ENCODE measurements at regions not wholly inside any gene's neighbourhood (a gene's known extent, or its start where the extent isn't known, plus 50 kb on each side); places are given as distances from the start of the nearest gene placed in this dataset.

DNA sequence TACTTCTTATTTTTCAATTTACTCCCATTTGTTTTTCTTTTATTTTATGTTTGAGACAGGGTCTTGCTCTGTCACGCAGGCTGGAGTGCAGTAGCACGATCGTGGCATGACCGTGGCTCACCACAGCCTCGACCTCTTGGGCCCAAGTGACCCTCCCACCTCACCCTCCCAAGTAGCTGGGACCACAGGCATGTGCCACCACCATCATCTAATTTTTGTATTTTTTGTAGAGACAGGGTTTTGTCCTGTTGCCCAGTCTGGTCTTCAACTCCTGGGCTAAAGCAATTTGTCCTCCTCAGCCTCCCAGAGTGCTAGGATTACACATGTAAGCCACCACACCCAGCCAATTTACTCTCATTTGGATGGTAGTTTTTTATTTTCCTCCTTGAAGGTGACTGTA is 679.3 kb upstream of the CCDC179 start:
- H3K4me3 ChIP-seq (ENCODE audit: low read length), result no peak overlapping the region
- intact Hi-C loops (cut with DNase I), result no loop called here
- no peaks in the 10 kb centered on the region for H3K27me3 ChIP-seq (ENCODE audit: control insufficient read depth, insufficient read depth)
- H3K4me1 ChIP-seq (ENCODE audit: control insufficient read depth, insufficient read depth, low read length), result no peaks in the 10 kb centered on the region
- 84% methylated on average over 5 of the region's 5 CpGs for WGBS
- ATAC-seq (no peak), DNase-seq (no peak)
- H3K27ac ChIP-seq (ENCODE audit: low read length), result no peak overlapping the region
- no peaks in the 10 kb centered on the region for H3K9me3 ChIP-seq (ENCODE audit: control insufficient read depth, low read length)

DNA sequence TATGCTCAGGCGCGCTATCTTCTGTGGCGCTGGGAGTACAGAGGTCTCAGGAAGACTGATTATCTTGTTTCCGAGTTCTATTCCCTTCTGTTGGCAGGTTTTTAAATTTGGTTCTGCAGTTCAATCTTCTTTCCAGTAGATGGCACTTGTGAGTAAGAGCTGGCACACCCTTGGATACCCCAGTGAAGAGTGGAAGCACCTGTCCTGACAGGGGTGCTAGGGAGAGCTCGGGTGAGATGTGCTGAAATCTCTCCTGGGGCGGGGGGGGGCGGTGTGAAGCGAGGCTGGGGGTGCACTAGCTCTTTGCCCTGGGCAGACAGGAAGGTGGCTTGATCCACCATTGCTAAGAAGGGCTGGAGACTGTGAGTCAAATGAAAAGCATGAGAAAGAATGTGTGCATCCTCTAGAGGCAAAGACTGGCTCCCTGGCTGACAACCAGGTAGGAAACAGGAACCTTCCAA is 679.9 kb upstream of the CCDC179 start:
- no peak for DNase-seq
- WGBS, result 6% methylated on average over 8 of the region's 8 CpGs
- intact Hi-C loops (cut with DNase I), result no loop called here
- Histone ChIP-seq H3K9me3 (ENCODE audit: control insufficient read depth, low read length) (no peaks in the 10 kb centered on the region), H3K4me1 (ENCODE audit: control insufficient read depth, insufficient read depth, low read length) (no peaks in the 10 kb centered on the region), H3K4me3 (ENCODE audit: low read length) (no peak overlapping the region), H3K27ac (ENCODE audit: low read length) (no peak overlapping the region), H3K27me3 (ENCODE audit: control insufficient read depth, insufficient read depth) (no peaks in the 10 kb centered on the region)
- peak; percentile 33 to 54 for ATAC-seq

DNA sequence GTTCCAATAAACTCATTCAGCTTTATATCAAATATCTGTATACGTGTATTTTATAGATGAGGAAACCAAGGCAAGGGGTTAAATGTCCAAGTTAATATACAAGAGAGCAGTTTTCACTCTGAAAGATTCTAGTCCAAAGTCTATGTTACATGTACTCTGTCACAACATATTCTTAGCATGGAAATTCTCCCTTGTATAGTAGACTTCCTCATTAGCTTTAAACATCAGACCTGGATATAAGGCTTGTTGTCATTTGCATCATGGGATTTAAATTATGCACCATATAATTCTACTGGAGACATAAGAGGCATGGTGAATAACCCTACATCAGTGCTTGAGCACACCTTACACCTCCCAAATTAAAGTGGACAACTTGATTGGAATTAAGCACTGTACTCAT is 681.9 kb upstream of the CCDC179 start:
- Histone ChIP-seq H3K27ac (ENCODE audit: low read length) (no peak overlapping the region), H3K4me3 (ENCODE audit: low read length) (no peak overlapping the region), H3K27me3 (ENCODE audit: control insufficient read depth, insufficient read depth) (no peaks in the 10 kb centered on the region), H3K9me3 (ENCODE audit: control insufficient read depth, low read length) (no peaks in the 10 kb centered on the region), H3K4me1 (ENCODE audit: control insufficient read depth, insufficient read depth, low read length) (no peaks in the 10 kb centered on the region)
- 83% methylated on average over 1 of the region's 1 CpG for WGBS
- DNase-seq (no peak), ATAC-seq (no peak)
- intact Hi-C loops (cut with DNase I), result no loop called here

DNA sequence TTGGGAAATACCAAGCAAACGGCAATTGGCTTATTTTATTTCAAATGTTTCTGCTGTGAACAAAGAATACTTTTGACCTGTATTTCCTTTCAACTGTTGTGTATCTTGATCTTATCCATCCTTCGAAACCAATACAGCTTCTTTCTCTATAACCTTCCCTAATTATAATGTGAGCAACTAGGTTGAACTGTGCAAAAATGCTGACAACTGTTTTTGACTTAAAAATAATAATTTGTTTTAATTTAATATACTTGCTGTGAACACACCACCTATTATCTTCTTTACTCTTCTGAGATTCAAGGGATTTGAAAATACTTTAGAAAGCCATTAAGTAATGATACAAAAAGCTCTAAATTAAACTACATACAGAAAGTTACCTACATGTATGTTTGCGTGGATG is 682.5 kb upstream of the CCDC179 start:
- Histone ChIP-seq H3K4me1 (ENCODE audit: control insufficient read depth, insufficient read depth, low read length) (no peaks in the 10 kb centered on the region), H3K9me3 (ENCODE audit: control insufficient read depth, low read length) (no peaks in the 10 kb centered on the region), H3K4me3 (ENCODE audit: low read length) (no peak overlapping the region), H3K27ac (ENCODE audit: low read length) (no peak overlapping the region), H3K27me3 (ENCODE audit: control insufficient read depth, insufficient read depth) (no peaks in the 10 kb centered on the region)
- intact Hi-C loops (cut with DNase I), result no loop called here
- no peak for ATAC-seq
- DNase-seq, result no peak
- 71% methylated on average over 3 of the region's 3 CpGs for WGBS

DNA sequence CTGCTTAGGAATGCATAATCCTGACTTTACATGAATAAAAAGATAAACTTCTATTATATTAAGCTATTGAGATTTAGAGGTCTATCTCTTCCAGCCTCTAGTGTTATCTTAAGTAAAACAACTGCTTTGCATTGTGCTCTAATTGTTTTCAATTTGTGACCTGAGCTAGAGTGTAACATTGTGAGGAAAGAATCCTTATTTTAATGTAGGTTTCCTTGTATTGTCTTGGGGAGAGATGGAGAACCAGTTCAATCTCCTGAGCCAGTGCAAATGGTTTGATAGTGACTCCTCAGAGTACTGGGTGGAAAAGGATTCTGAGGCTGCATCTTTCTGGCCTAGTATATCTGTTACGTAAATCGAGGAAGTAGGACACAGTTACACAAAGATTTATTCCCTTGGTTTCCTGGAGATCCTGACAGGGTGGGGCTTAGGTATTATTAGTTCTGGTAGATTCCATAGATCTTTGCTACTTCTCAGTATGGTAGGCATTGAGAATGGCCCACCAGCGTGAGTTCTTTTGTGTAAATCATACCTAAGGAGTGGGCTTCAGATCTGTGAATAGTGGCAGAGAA is 683.5 kb upstream of the CCDC179 start:
- WGBS, result 71% methylated on average over 3 of the region's 3 CpGs
- no peak for ATAC-seq
- H3K27ac ChIP-seq (ENCODE audit: low read length), result no peak overlapping the region
- no peak overlapping the region for H3K4me3 ChIP-seq (ENCODE audit: low read length)
- intact Hi-C loops (cut with DNase I), result no loop called here
- no peaks in the 10 kb centered on the region for H3K9me3 ChIP-seq (ENCODE audit: control insufficient read depth, low read length)
- no peaks in the 10 kb centered on the region for H3K27me3 ChIP-seq (ENCODE audit: control insufficient read depth, insufficient read depth)
- no peaks in the 10 kb centered on the region for H3K4me1 ChIP-seq (ENCODE audit: control insufficient read depth, insufficient read depth, low read length)
- no peak for DNase-seq

DNA sequence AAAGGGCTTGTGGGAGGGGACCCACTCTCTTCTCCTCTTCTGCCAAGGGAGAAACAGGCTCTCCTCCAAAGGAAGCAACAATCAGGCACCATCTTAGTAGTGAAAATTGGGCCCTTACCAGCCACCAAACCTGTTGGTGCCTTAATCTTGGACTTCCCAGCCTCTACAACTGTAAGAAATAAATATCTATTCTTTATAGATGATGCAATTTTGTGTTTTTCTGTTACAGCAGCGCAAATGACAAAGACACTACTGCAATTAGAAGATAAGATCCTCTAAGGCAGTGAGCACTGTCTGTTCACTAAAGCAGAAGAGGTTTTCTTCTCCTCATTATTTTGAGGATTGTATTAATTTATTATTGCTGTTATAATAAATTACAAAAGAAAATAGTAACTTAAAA is 691.4 kb upstream of the CCDC179 start:
- peaks cover 2% of the 10 kb centered on the region for H3K9me3 ChIP-seq (ENCODE audit: control insufficient read depth, low read length)
- H3K4me3 ChIP-seq (ENCODE audit: low read length), result no peak overlapping the region
- no peaks in the 10 kb centered on the region for H3K27me3 ChIP-seq (ENCODE audit: control insufficient read depth, insufficient read depth)
- no peak for DNase-seq
- WGBS, result 84% methylated on average over 1 of the region's 1 CpG
- no peak overlapping the region for H3K27ac ChIP-seq (ENCODE audit: low read length)
- no peaks in the 10 kb centered on the region for H3K4me1 ChIP-seq (ENCODE audit: control insufficient read depth, insufficient read depth, low read length)
- intact Hi-C loops (cut with DNase I), result no loop called here
- no peak for ATAC-seq

DNA sequence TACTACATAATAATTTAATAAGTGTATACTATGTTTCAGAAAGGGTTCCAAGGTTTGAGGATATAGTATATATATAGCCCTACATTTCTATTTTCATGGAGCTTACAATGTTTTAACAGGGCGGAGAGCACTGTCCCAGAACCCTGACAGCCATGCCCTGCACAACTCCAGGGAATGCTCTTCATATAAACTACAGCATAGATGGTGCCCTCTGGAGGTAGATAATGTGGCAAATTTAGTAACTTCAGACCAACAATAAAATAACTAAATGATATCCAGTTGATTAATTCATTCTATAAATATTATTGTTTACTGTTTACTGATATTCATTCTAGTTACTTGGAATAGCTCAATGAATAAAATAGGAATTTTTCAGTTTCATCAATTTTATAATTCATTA is 693.7 kb upstream of the CCDC179 start:
- H3K27me3 ChIP-seq (ENCODE audit: control insufficient read depth, insufficient read depth), result no peaks in the 10 kb centered on the region
- no peak for ATAC-seq
- intact Hi-C loops (cut with DNase I), result no loop called here
- H3K27ac ChIP-seq (ENCODE audit: low read length), result no peak overlapping the region
- H3K4me1 ChIP-seq (ENCODE audit: control insufficient read depth, insufficient read depth, low read length), result no peaks in the 10 kb centered on the region
- DNase-seq, result no peak
- no peak overlapping the region for H3K4me3 ChIP-seq (ENCODE audit: low read length)
- 83% methylated on average over 1 of the region's 1 CpG for WGBS
- H3K9me3 ChIP-seq (ENCODE audit: control insufficient read depth, low read length), result peaks cover 2% of the 10 kb centered on the region

DNA sequence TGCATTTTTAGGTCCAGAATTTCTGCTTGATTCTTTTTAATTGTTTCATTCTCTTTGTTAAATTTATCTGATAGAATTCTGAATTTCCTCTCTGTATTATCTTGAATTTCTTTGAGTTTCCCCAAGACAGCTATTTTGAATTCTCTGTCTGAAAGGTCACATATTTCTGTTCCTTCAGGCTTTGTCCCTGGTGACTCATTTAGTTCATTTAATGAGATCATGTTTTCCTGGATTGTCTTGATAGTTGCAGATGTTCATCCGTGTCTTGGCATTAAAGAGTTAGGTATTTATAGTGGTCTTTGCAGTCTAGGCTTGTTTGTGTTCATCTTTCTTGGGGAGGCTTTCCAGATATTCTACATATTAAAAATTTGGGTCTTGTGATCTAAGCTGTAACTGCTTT is 694.8 kb upstream of the CCDC179 start:
- WGBS, result 49% methylated on average over 1 of the region's 1 CpG
- peaks cover 2% of the 10 kb centered on the region for H3K9me3 ChIP-seq (ENCODE audit: control insufficient read depth, low read length)
- no peak overlapping the region for H3K4me3 ChIP-seq (ENCODE audit: low read length)
- DNase-seq (no peak), ATAC-seq (no peak)
- H3K27me3 ChIP-seq (ENCODE audit: control insufficient read depth, insufficient read depth), result no peaks in the 10 kb centered on the region
- H3K4me1 ChIP-seq (ENCODE audit: control insufficient read depth, insufficient read depth, low read length), result no peaks in the 10 kb centered on the region
- H3K27ac ChIP-seq (ENCODE audit: low read length), result no peak overlapping the region
- intact Hi-C loops (cut with DNase I), result no loop called here

DNA sequence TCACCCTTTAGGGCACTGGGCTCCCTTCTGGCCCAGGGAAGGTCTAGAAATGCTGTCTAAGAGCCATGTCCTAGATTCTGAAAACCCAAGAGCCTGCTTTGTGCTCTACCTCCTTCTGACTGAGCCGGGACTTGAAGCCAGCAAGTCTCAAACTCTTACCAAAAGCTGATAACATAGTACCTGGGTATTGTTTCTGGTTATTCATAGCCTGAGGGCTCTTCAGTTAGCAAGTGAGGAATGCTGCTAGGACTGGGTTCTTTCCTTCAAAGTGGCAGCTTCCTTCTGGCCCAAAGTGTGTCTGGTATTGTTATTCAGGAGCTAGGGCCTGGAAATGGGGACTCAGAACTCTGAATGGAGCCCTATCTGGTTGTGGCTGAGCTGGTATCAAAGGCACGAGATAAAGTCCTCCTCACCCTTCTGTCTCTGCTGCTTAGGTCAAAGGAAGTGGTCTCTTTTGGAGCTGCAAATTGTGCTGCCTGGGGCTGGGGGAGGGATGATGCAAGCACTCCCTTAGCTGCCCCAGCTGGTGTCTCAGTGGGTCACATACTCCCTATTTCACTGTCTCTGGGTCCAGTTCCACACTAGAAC is 696.0 kb upstream of the CCDC179 start:
- Histone ChIP-seq H3K27me3 (ENCODE audit: control insufficient read depth, insufficient read depth) (no peaks in the 10 kb centered on the region), H3K27ac (ENCODE audit: low read length) (no peak overlapping the region), H3K4me1 (ENCODE audit: control insufficient read depth, insufficient read depth, low read length) (no peaks in the 10 kb centered on the region), H3K9me3 (ENCODE audit: control insufficient read depth, low read length) (peaks cover 2% of the 10 kb centered on the region), H3K4me3 (ENCODE audit: low read length) (no peak overlapping the region)
- 71% methylated on average over 2 of the region's 2 CpGs for WGBS
- intact Hi-C loops (cut with DNase I), result no loop called here
- no peak for ATAC-seq
- DNase-seq, result no peak

DNA sequence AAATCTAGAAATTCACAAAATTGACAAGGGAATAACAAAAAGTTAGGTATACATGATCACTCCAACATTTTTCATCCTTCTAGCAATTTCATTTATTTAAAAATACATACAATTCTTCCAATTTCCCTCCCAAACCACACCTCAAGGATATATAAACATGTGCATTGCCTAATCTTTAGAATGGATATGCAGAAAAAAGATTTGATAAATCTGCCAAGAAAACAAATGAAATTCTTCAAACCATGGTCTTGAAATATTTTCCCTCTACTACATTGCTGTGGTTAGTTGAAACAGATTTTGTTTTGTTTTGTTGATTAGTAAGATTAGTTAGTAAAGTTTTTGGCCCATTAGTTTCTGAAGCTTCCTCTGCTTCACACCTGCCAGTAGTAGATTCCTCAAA is 703.3 kb upstream of the CCDC179 start:
- Histone ChIP-seq H3K27ac (ENCODE audit: low read length) (no peak overlapping the region), H3K27me3 (ENCODE audit: control insufficient read depth, insufficient read depth) (no peaks in the 10 kb centered on the region), H3K4me1 (ENCODE audit: control insufficient read depth, insufficient read depth, low read length) (no peaks in the 10 kb centered on the region), H3K4me3 (ENCODE audit: low read length) (no peak overlapping the region), H3K9me3 (ENCODE audit: control insufficient read depth, low read length) (no peaks in the 10 kb centered on the region)
- ATAC-seq (no peak), DNase-seq (no peak)
- intact Hi-C loops (cut with DNase I), result no loop called here

DNA sequence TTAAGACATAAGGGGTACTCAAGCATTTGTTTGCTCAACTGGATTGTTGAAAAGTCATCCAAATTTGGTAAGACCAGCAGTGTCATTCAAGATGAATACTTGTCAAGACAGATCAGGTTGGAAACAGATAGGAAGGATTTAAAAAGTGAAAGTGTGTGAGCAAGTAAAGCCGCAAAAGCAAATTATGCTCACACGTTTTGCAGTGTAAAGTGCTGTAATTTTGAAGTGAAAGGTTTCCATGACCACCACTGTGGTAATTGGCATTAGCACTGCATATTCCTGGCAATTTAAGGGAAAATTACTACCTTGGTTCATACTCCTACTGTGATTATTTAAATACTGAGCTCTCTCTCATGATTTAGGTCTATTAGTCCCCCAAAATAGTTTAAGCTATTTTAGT is 704.1 kb upstream of the CCDC179 start:
- Histone ChIP-seq H3K4me1 (ENCODE audit: control insufficient read depth, insufficient read depth, low read length) (no peaks in the 10 kb centered on the region), H3K27ac (ENCODE audit: low read length) (no peak overlapping the region), H3K27me3 (ENCODE audit: control insufficient read depth, insufficient read depth) (no peaks in the 10 kb centered on the region), H3K4me3 (ENCODE audit: low read length) (no peak overlapping the region), H3K9me3 (ENCODE audit: control insufficient read depth, low read length) (no peaks in the 10 kb centered on the region)
- intact Hi-C loops (cut with DNase I), result no loop called here
- ATAC-seq (no peak), DNase-seq (no peak)
- 76% methylated on average over 2 of the region's 2 CpGs for WGBS

DNA sequence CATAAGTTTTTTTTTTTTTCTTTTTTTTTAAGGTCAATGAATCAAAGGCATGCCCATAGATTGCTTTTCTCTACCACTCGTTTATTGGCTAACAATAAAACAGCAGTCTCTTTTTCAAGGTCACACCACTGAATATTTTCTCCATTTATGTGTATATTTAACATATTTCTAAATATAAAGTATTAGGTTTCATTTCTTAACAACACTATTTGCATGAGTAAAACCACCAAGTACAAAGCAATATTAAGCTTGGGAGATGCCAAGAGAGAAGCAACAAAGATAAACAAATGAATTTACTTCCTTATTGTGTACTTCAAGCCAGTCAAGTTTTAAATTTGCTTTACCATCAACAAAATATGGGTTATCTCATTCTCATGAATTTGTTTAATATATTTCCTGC is 708.9 kb upstream of the CCDC179 start:
- WGBS, result 71% methylated on average over 1 of the region's 1 CpG
- intact Hi-C loops (cut with DNase I), result no loop called here

More for the DNA sequence above, 708.9 kb upstream of the CCDC179 start:
- Histone ChIP-seq H3K9me3 (ENCODE audit: control insufficient read depth, low read length) (no peaks in the 10 kb centered on the region), H3K27me3 (ENCODE audit: control insufficient read depth, insufficient read depth) (no peaks in the 10 kb centered on the region), H3K4me1 (ENCODE audit: control insufficient read depth, insufficient read depth, low read length) (no peaks in the 10 kb centered on the region), H3K4me3 (ENCODE audit: low read length) (no peak overlapping the region), H3K27ac (ENCODE audit: low read length) (no peak overlapping the region)
- DNase-seq (no peak), ATAC-seq (no peak)

Data from right cardiac atrium (tissue), 5 donors.